ENCODE measurements at regions not wholly inside any gene's neighbourhood (a gene's known extent, or its start where the extent isn't known, plus 50 kb on each side); places are given as distances from the start of the nearest gene placed in this dataset.
A peak's percentile ranks its signal among the peaks of the same experiment; 100 is the strongest.

DNA sequence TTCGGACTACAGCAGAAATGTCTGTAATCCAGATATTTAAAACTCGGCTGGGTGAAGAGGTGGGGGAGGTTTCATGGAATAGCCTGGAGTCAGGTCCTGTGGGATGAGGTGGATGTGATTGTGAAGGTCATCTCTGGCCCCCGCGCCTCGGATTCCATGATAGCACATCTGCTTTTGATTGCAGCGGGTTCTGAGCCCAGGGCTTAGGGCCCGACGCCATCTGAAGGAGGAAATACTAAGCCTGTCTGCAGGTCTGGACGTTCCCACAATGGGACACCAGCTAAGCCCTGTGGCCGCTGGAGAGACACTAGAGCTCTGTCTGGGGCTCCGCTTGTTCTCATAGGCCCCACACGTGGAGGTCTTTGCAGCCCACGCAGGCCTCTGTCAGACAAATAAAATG lies 328.7 kb downstream of the CXCL12 start:
- DNase-seq: peak in 4 of 5 donors; percentile 51 to 66 (median 54)
- H3K4me3 ChIP-seq: no peak overlapping the region
- ATAC-seq: peak in 2 of 4 donors; percentile 71 to 73
- intact Hi-C loops (cut with DNase I): loop anchor here in 1 of 10 donors (10.0 kb wide), 1 partner anchor 329 kb away; the partner anchor contains the start of gene CXCL12
- TF ChIP-seq, protein P1, sequence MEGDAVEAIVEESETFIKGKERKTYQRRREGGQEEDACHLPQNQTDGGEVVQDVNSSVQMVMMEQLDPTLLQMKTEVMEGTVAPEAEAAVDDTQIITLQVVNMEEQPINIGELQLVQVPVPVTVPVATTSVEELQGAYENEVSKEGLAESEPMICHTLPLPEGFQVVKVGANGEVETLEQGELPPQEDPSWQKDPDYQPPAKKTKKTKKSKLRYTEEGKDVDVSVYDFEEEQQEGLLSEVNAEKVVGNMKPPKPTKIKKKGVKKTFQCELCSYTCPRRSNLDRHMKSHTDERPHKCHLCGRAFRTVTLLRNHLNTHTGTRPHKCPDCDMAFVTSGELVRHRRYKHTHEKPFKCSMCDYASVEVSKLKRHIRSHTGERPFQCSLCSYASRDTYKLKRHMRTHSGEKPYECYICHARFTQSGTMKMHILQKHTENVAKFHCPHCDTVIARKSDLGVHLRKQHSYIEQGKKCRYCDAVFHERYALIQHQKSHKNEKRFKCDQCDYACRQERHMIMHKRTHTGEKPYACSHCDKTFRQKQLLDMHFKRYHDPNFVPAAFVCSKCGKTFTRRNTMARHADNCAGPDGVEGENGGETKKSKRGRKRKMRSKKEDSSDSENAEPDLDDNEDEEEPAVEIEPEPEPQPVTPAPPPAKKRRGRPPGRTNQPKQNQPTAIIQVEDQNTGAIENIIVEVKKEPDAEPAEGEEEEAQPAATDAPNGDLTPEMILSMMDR (IDR thresholded peaks at IDR 0.05): no peak
- TF ChIP-seq POLR2A (IDR thresholded peaks at IDR 0.05): no peak
- peak overlapping the region in 1 of 12 donors; percentile 34 for H3K27ac ChIP-seq
- H3K27me3 ChIP-seq: no peaks in the 10 kb centered on the region
- H3K4me1 ChIP-seq: peaks cover 0 to 8% (median 0%) of the 10 kb centered on the region in 12 donors
- H3K36me3 ChIP-seq: no peaks in the 10 kb centered on the region
- 68 to 73% (median 70%) methylated on average over 13 of the region's 13 CpGs for WGBS, 4 donors
- H3K9me3 ChIP-seq: no peaks in the 10 kb centered on the region

GRCh38 chr10:44054046-44054445 lies 330.9 kb downstream of the CXCL12 start:
- H3K4me3 ChIP-seq: no peak overlapping the region
- no peak overlapping the region for H3K27ac ChIP-seq
- 97 to 100% (median 99%) methylated on average over 4 of the region's 4 CpGs for WGBS, 4 donors
- DNase-seq: no peak
- no peaks in the 10 kb centered on the region for H3K27me3 ChIP-seq
- no peaks in the 10 kb centered on the region for H3K36me3 ChIP-seq
- intact Hi-C loops (cut with DNase I): loop anchor here in 2 of 10 donors (5.0 to 10.0 kb wide), 2 partner anchors 331 to 372 kb away; partner anchors contain the start of gene CXCL12 (in 1 of the 2)
- no peak for ATAC-seq
- H3K9me3 ChIP-seq: no peaks in the 10 kb centered on the region
- peaks cover 0 to 6% (median 0%) of the 10 kb centered on the region in 12 donors for H3K4me1 ChIP-seq
- TF ChIP-seq POLR2A (IDR thresholded peaks at IDR 0.05): no peak
- TF ChIP-seq, protein P1 (IDR thresholded peaks at IDR 0.05): no peak

GRCh38 chr10:44053391-44053790 lies 331.5 kb downstream of the CXCL12 start:
- intact Hi-C loops (cut with DNase I): loop anchor here in 2 of 10 donors (5.0 to 10.0 kb wide), 2 partner anchors 331 to 371 kb away; partner anchors contain the start of gene CXCL12 (in 1 of the 2)
- Histone ChIP-seq H3K27ac (no peak overlapping the region), H3K4me1 (peaks cover 0 to 6% (median 0%) of the 10 kb centered on the region in 12 donors), H3K9me3 (no peaks in the 10 kb centered on the region), H3K36me3 (no peaks in the 10 kb centered on the region), H3K4me3 (no peak overlapping the region), H3K27me3 (no peaks in the 10 kb centered on the region)
- DNase-seq (no peak), ATAC-seq (no peak)
- TF ChIP-seq, protein P1 (IDR thresholded peaks at IDR 0.05): no peak
- TF ChIP-seq POLR2A (IDR thresholded peaks at IDR 0.05): no peak

DNA sequence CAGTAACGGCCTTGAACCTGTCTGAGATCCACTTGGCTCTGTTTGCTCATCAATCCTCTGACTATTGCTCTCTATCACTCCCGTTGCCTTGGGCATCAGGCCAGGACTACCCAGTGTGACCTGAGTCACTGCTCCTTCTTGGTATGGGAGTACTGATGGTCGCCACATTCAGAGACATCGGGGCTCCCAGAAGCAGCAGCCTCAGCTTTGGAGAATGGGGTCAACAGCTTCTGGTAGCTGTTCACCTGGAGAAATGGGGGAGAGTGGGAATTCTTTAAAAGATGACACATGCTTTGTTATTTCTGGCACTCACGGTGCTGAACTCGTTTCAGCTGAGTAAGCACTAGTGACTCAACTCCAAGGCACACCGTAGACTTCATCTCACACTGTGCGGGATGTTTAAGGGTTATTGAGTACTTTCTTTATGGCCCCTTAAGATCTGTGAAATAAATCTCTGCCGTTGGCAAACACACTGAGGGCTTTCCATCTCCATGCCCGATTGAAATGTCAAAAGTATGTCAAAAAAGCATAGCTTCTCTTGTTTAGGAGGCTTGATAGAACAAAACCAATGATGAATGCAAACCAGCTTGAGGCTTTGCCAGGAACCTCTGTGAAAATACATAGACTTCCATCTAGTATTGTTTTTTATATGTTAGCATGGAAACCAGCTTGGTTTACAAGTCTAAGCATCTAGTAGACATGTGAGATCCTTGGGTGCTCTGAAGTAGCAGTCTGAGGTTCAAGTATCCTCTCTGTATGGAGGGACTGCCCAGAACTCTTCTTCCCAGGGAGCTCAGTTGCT lies 333.1 kb downstream of the CXCL12 start:
- intact Hi-C loops (cut with DNase I): loop anchor here in 2 of 10 donors (5.0 to 10.0 kb wide), 2 partner anchors 333 to 369 kb away; partner anchors contain the start of gene CXCL12 (in 1 of the 2)

More for the DNA sequence above, 333.1 kb downstream of the CXCL12 start:
- WGBS, 4 donors: 70 to 79% (median 77%) methylated on average over 10 of the region's 10 CpGs
- H3K27me3 ChIP-seq: no peaks in the 10 kb centered on the region
- TF ChIP-seq, protein P1 (IDR thresholded peaks at IDR 0.05): no peak
- no peak for TF ChIP-seq POLR2A (IDR thresholded peaks at IDR 0.05)
- H3K4me1 ChIP-seq: peaks cover 0 to 6% (median 0%) of the 10 kb centered on the region in 12 donors
- DNase-seq (no peak), ATAC-seq (peak in 1 of 4 donors; percentile 34)
- no peaks in the 10 kb centered on the region for H3K36me3 ChIP-seq
- H3K9me3 ChIP-seq: no peaks in the 10 kb centered on the region
- no peak overlapping the region for H3K4me3 ChIP-seq
- H3K27ac ChIP-seq: no peak overlapping the region
